HG02884 (cell line): ENCODE measurements at regions not wholly inside any gene's neighbourhood (a gene's known extent, or its start where the extent isn't known, plus 50 kb on each side); places are given as distances from the start of the nearest gene placed in this dataset.
"Not testable (repeated sequence)": the region's sequence is repeated elsewhere in the genome, so short reads cannot be mapped to it uniquely, and the experiment has no call there.

ENCODE experiments used
- ATAC-seq: cut with Tn5 transposase; IDR thresholded peaks from one replicate; pipeline ENCODE4 v1.9.1; 2021; ENCODE audit warnings: mild to moderate bottlenecking, moderate library complexity; ENCODE audit not compliant: unreplicated experiment

- ATAC-seq: no peak
Observed at GRCh38 chr20:41733151-41733550, 115.0 kb upstream of the CHD6 start.

- not testable (repeated sequence) for ATAC-seq
Observed at GRCh38 chr20:41731198-41731597, 113.0 kb upstream of the CHD6 start.

GRCh38 chr20:41727681-41728080 is 109.5 kb upstream of the CHD6 start:
- not testable (repeated sequence) for ATAC-seq

GRCh38 chr20:41726727-41727126 is 108.5 kb upstream of the CHD6 start:
- no peak for ATAC-seq

GRCh38 chr20:41719151-41719550 is 101.0 kb upstream of the CHD6 start:
- ATAC-seq: no peak

GRCh38 chr20:41717483-41717882 is 99.3 kb upstream of the CHD6 start:
- no peak for ATAC-seq

- no peak for ATAC-seq
Observed at GRCh38 chr20:41716911-41717310, 98.7 kb upstream of the CHD6 start.

GRCh38 chr20:41716436-41716835 is 98.3 kb upstream of the CHD6 start:
- ATAC-seq: no peak

GRCh38 chr20:41715526-41715925 is 97.3 kb upstream of the CHD6 start:
- no peak for ATAC-seq

GRCh38 chr20:41714030-41714429 is 95.9 kb upstream of the CHD6 start:
- no peak for ATAC-seq

GRCh38 chr20:41704896-41705295 is 86.7 kb upstream of the CHD6 start:
- ATAC-seq: no peak

GRCh38 chr20:41702647-41703046 is 84.5 kb upstream of the CHD6 start:
- ATAC-seq: no peak

GRCh38 chr20:41701588-41702348 is 83.6 kb upstream of the CHD6 start:
- ATAC-seq: no peak

- ATAC-seq: not testable (repeated sequence)
Observed at GRCh38 chr20:41699673-41700072, 81.5 kb upstream of the CHD6 start.

GRCh38 chr20:41697861-41698559 is 79.8 kb upstream of the CHD6 start:
- ATAC-seq: no peak

- ATAC-seq: no peak
Observed at GRCh38 chr20:41696428-41696827, 78.3 kb upstream of the CHD6 start.

- no peak for ATAC-seq
Observed at GRCh38 chr20:41694796-41695195, 76.6 kb upstream of the CHD6 start.

- peak; percentile 84 for ATAC-seq
Observed at GRCh38 chr20:41693136-41693979, 75.2 kb upstream of the CHD6 start.

GRCh38 chr20:41692479-41693135 is 74.4 kb upstream of the CHD6 start:
- ATAC-seq: peak; percentile 51

- no peak for ATAC-seq
Observed at GRCh38 chr20:41691443-41691842, 73.3 kb upstream of the CHD6 start.

GRCh38 chr20:41690702-41691101 is 72.5 kb upstream of the CHD6 start:
- ATAC-seq: no peak
